H1 (cell line): ENCODE measurements at regions not wholly inside any gene's neighbourhood (a gene's known extent, or its start where the extent isn't known, plus 50 kb on each side); places are given as distances from the start of the nearest gene placed in this dataset.

ENCODE experiments used
- CTCF ChIA-PET: fragments of 300-600 bp; sonication (Branson Sonifier 250); formaldehyde crosslinking; loops from one replicate; lab custom pipeline; 2021; ENCODE audit not compliant: partially characterized antibody; lab: Charles Lee
- POLR2A ChIA-PET: fragments of 300-600 bp; sonication (Branson Sonifier 250); formaldehyde crosslinking; loops from one replicate; lab custom pipeline; 2021; ENCODE audit warnings: inconsistent platforms; ENCODE audit not compliant: partially characterized antibody; lab: Charles Lee
- DNase-seq, 2 experiments: peaks; one replicate each; pipeline versions ENCODE4 v3.0.0 to v3.0.0-alpha.2; 2010 to 2022; ENCODE audit warnings: low spot score in 2 of 2, low read depth in 1 of 2, mixed read lengths in 1 of 2
- FAIRE-seq: peaks from 2 replicates; lab custom pipeline; 2011; peaks lifted over from hg19 to GRCh38; lab: Jason Lieb, UNC
- H2AFZ ChIP-seq: 2 replicates; pipeline ENCODE4 v1.8.1; 2012; ENCODE audit warnings: low read length, inconsistent platforms
- H2AK5ac ChIP-seq: 2 replicates; pipeline ENCODE4 v1.6.1; 2013; ENCODE audit warnings: low read depth, low read length
- H2BK120ac ChIP-seq: replicated peaks from 2 replicates; pipeline ENCODE3; 2013; ENCODE audit warnings: low read depth, low read length, inconsistent platforms
- H2BK12ac ChIP-seq: 2 replicates; pipeline ENCODE4 v1.6.1; 2013; ENCODE audit warnings: low read depth, low read length
- H2BK15ac ChIP-seq: 2 replicates; pipeline ENCODE4 v1.6.1; 2013; ENCODE audit warnings: low read length
- H2BK20ac ChIP-seq: 2 replicates; pipeline ENCODE4 v1.6.1; 2013; ENCODE audit warnings: low read length
- H2BK5ac ChIP-seq: 2 replicates; pipeline ENCODE4 v1.6.1; 2013; ENCODE audit warnings: low read depth, low read length
- H3K14ac ChIP-seq: 2 replicates; pipeline ENCODE4 v1.6.1; 2013; ENCODE audit warnings: inconsistent platforms; ENCODE audit not compliant: insufficient read length
- H3K18ac ChIP-seq: 2 replicates; pipeline ENCODE4 v1.6.1; 2013; ENCODE audit warnings: low read length; ENCODE audit errors: extremely low read depth
- H3K23ac ChIP-seq: 2 replicates; pipeline ENCODE4 v1.6.1; 2013; ENCODE audit warnings: inconsistent platforms; ENCODE audit not compliant: insufficient read length
- H3K23me2 ChIP-seq: 2 replicates; pipeline ENCODE4 v1.6.1; 2013; ENCODE audit warnings: low read depth, low read length
- H3K27ac ChIP-seq: 2 replicates; pipeline ENCODE4 v1.6.1; 2011; ENCODE audit warnings: low read depth, low read length, inconsistent platforms
- H3K27me3 ChIP-seq, 4 experiments: replicated peaks in 1 of 4; 1 replicate in 1 of 4; 2 replicates in 3 of 4; pipeline versions ENCODE4 v1.6.1 to v1.8.1; 2011 to 2013; ENCODE audit warnings: low read length in 3 of 4, mild to moderate bottlenecking in 3 of 4, inconsistent platforms in 2 of 4, mixed read lengths in 2 of 4, moderate library complexity in 1 of 4; ENCODE audit not compliant: control insufficient read depth in 3 of 4, insufficient read depth in 3 of 4; ENCODE audit errors: extremely low read depth in 1 of 4
- H3K36me3 ChIP-seq, 4 experiments: 2 replicates each; pipeline versions ENCODE4 v1.6.1 to v1.8.1; 2011 to 2013; ENCODE audit warnings: mild to moderate bottlenecking in 4 of 4, low read length in 3 of 4, moderate library complexity in 2 of 4, control low read depth in 1 of 4, inconsistent platforms in 1 of 4; ENCODE audit not compliant: insufficient read depth in 4 of 4, control insufficient read depth in 2 of 4
- H3K4ac ChIP-seq: replicated peaks from 2 replicates; pipeline ENCODE3; 2013; ENCODE audit warnings: low read length, low read depth, mixed read lengths, inconsistent platforms; ENCODE audit not compliant: insufficient read length
- H3K4me1 ChIP-seq, 4 experiments: replicated peaks in 1 of 4; 1 replicate in 1 of 4; 2 replicates in 3 of 4; pipeline versions ENCODE4 v1.6.1 to v1.8.1; 2011 to 2013; ENCODE audit warnings: low read length in 3 of 4, inconsistent platforms in 2 of 4, mixed read lengths in 1 of 4; ENCODE audit not compliant: insufficient read depth in 4 of 4, control insufficient read depth in 3 of 4
- H3K4me2 ChIP-seq, 2 experiments: 2 replicates each; pipeline versions ENCODE4 v1.6.1 to v1.8.1; 2011 to 2013; ENCODE audit warnings: low read depth in 2 of 2, low read length in 2 of 2, control low read depth in 1 of 2, inconsistent platforms in 1 of 2, mild to moderate bottlenecking in 1 of 2; ENCODE audit not compliant: insufficient read depth in 1 of 2
- H3K4me3 ChIP-seq, 4 experiments: fragments of 200-600, 300-600 bp in 1 of 4; sonication (generic), shearing (Covaris generic), sonication (Bioruptor Twin) in 1 of 4; 2 replicates each; pipeline versions ENCODE4 v1.5.1 to v1.8.1; 2011 to 2016; ENCODE audit warnings: low read length in 4 of 4, low read depth in 3 of 4, control low read depth in 2 of 4, inconsistent platforms in 2 of 4, mild to moderate bottlenecking in 2 of 4, mixed read lengths in 1 of 4, moderate library complexity in 1 of 4; ENCODE audit not compliant: insufficient read depth in 2 of 4; ENCODE audit errors: extremely low read depth in 1 of 4
- H3K56ac ChIP-seq: replicated peaks from 2 replicates; pipeline ENCODE3; 2013; ENCODE audit warnings: low read depth, mild to moderate bottlenecking, mixed read lengths, low read length, inconsistent platforms; ENCODE audit not compliant: insufficient read length
- H3K79me1 ChIP-seq: 2 replicates; pipeline ENCODE4 v1.6.1; 2013; ENCODE audit warnings: low read depth, low read length, control low read depth
- H3K79me2 ChIP-seq, 2 experiments: 2 replicates each; pipeline versions ENCODE4 v1.6.1 to v1.8.1; 2012 to 2013; ENCODE audit warnings: low read length in 2 of 2, mild to moderate bottlenecking in 2 of 2, inconsistent platforms in 1 of 2; ENCODE audit not compliant: insufficient read depth in 2 of 2, control insufficient read depth in 1 of 2
- H3K9ac ChIP-seq, 4 experiments: replicated peaks in 1 of 4; 1 replicate in 1 of 4; 2 replicates in 3 of 4; pipeline versions ENCODE4 v1.6.1 to v1.8.1; 2011 to 2013; ENCODE audit warnings: low read depth in 3 of 4, low read length in 3 of 4, control low read depth in 2 of 4, mild to moderate bottlenecking in 2 of 4, moderate library complexity in 2 of 4, inconsistent platforms in 1 of 4; ENCODE audit errors: extremely low read depth in 1 of 4
- H3K9me3 ChIP-seq, 2 experiments: 2 replicates each; pipeline versions ENCODE4 v1.6.1 to v1.8.1; 2012 to 2013; ENCODE audit warnings: mild to moderate bottlenecking in 2 of 2, moderate library complexity in 2 of 2, control low read depth in 1 of 2, inconsistent platforms in 1 of 2, low read depth in 1 of 2, low read length in 1 of 2, mixed read lengths in 1 of 2; ENCODE audit not compliant: insufficient read depth in 2 of 2
- H4K20me1 ChIP-seq, 2 experiments: replicated peaks in 1 of 2; 2 replicates each; pipeline versions ENCODE3 to v1.8.1; 2011 to 2013; ENCODE audit warnings: inconsistent platforms in 2 of 2, low read length in 2 of 2, mild to moderate bottlenecking in 1 of 2; ENCODE audit not compliant: insufficient read depth in 2 of 2, control insufficient read depth in 1 of 2
- H4K5ac ChIP-seq: 2 replicates; pipeline ENCODE4 v1.6.1; 2013; ENCODE audit warnings: low read length, low read depth, mixed read lengths, inconsistent platforms; ENCODE audit not compliant: insufficient read length
- H4K8ac ChIP-seq: 2 replicates; pipeline ENCODE4 v1.8.0; 2013; ENCODE audit warnings: mild to moderate bottlenecking, moderate library complexity, low read length, inconsistent platforms; ENCODE audit not compliant: insufficient read depth; ENCODE audit errors: extremely low read depth
- H4K91ac ChIP-seq: replicated peaks from 2 replicates; pipeline ENCODE3; 2013; ENCODE audit warnings: low read length, mixed read lengths, inconsistent platforms; ENCODE audit not compliant: insufficient read length
- BACH1 ChIP-seq: IDR thresholded peaks from 2 replicates; pipeline ENCODE4 v1.6.1; 2012; ENCODE audit warnings: low read length, improper control_type of control experiment
- E2F6 ChIP-seq: IDR thresholded peaks from 2 replicates; pipeline ENCODE4 v1.6.1; 2012; ENCODE audit warnings: inconsistent platforms
- EP300 ChIP-seq, 2 experiments: IDR thresholded peaks; 1 replicate in 1 of 2; 2 replicates in 1 of 2; pipeline ENCODE4 v1.6.1; 2011 to 2012; ENCODE audit warnings: low read depth in 2 of 2, low read length in 2 of 2, mild to moderate bottlenecking in 2 of 2, borderline replicate concordance in 1 of 2, inconsistent platforms in 1 of 2, moderate library complexity in 1 of 2
- HDAC6 ChIP-seq: IDR thresholded peaks from one replicate; pipeline ENCODE4 v1.7.1; 2012; ENCODE audit warnings: low read depth, mild to moderate bottlenecking, inconsistent platforms, low read length, moderate library complexity
- POLR2A ChIP-seq, 2 experiments: IDR thresholded peaks; 1 replicate in 1 of 2; 2 replicates in 1 of 2; pipeline ENCODE4 v1.6.1; 2011; ENCODE audit warnings: low read depth in 2 of 2, low read length in 2 of 2, mild to moderate bottlenecking in 2 of 2; ENCODE audit errors: control extremely low read depth in 1 of 2
- whole genome bisulfite sequencing, 2 experiments: shearing (Covaris generic) in 1 of 2; methylation state at CpG; one replicate each; pipeline versions ENCODE4 v1.1.6 to v1.1.7; 2013 to 2015; ENCODE audit warnings: low lambda C conversion rate in 2 of 2, mixed read lengths in 2 of 2, inconsistent platforms in 1 of 2, low coverage in 1 of 2, missing lambda C conversion rate in 1 of 2; ENCODE audit not compliant: insufficient replicate concordance in 2 of 2, insufficient coverage in 1 of 2, insufficient read length in 1 of 2; ENCODE audit errors: extremely low coverage in 1 of 2, missing lambda C conversion rate in 1 of 2; 5-methylcytosine and 5-hydroxymethylcytosine counted together

GRCh38 chr12:13857750-13858149 lies 123.7 kb downstream of the GRIN2B start:
- no peak overlapping the region for H2BK20ac ChIP-seq
- WGBS, 2 experiments, result 89% methylated on average over 5 of the region's 5 CpGs; no CpG with 5 or more reads in 1 of the 2 experiments
- ChIA-PET CTCF (interaction anchor here (1.5 kb wide), 1 partner anchor 84 kb away, joined by 3 read pairs; no protein-coding TSS in a partner anchor), POLR2A (no interaction called here)
- no peak overlapping the region for H3K23ac ChIP-seq
- no peak overlapping the region for H3K4ac ChIP-seq
- no peaks in the 10 kb centered on the region; a peak in 1 of 8 replicates for H3K36me3 ChIP-seq
- H3K27me3 ChIP-seq, result peaks cover 0 to 1% (median 0%) of the 10 kb centered on the region in 4 experiments; a peak in 1 of 7 replicates
- H4K91ac ChIP-seq, result no peak overlapping the region
- H3K27ac ChIP-seq, result no peak overlapping the region
- no peaks in the 10 kb centered on the region for H3K79me2 ChIP-seq
- no peak overlapping the region for H3K4me3 ChIP-seq
- H3K23me2 ChIP-seq, result no peaks in the 10 kb centered on the region
- no peak overlapping the region for H3K14ac ChIP-seq
- no peaks in the 10 kb centered on the region for H4K20me1 ChIP-seq
- no peak overlapping the region for H2AFZ ChIP-seq
- H3K4me1 ChIP-seq, result no peaks in the 10 kb centered on the region
- H4K8ac ChIP-seq, result no peak overlapping the region
- no peak overlapping the region for H2BK12ac ChIP-seq
- no peak overlapping the region for H2BK15ac ChIP-seq
- H2BK5ac ChIP-seq, result no peak overlapping the region
- H3K18ac ChIP-seq, result no peak overlapping the region
- H3K79me1 ChIP-seq, result no peaks in the 10 kb centered on the region
- H3K56ac ChIP-seq, result no peak overlapping the region
- no peak for TF ChIP-seq EP300 (IDR thresholded peaks at IDR 0.05; ENCODE audit: borderline replicate concordance in 1 of 2, low read depth in 2 of 2, low read length in 2 of 2)
- no peak for TF ChIP-seq HDAC6
- no peak for TF ChIP-seq BACH1
- TF ChIP-seq E2F6, result no peak
- TF ChIP-seq POLR2A (IDR thresholded peaks at IDR 0.05; ENCODE audit: control extremely low read depth in 1 of 2, low read depth in 2 of 2, low read length in 2 of 2), result no peak
- no peak overlapping the region for H2BK120ac ChIP-seq
- no peak overlapping the region for H3K4me2 ChIP-seq
- DNase-seq, result no peak
- H3K9me3 ChIP-seq, result no peaks in the 10 kb centered on the region
- H3K9ac ChIP-seq, result no peak overlapping the region
- FAIRE-seq, result no peak
- no peak overlapping the region for H2AK5ac ChIP-seq
- no peak overlapping the region for H4K5ac ChIP-seq
